GM21423 (cell line): ENCODE measurements at regions not wholly inside any gene's neighbourhood (a gene's known extent, or its start where the extent isn't known, plus 50 kb on each side); places are given as distances from the start of the nearest gene placed in this dataset.

Experiments
- ATAC-seq: cut with Tn5 transposase; IDR thresholded peaks from one replicate; pipeline ENCODE4 v1.9.1; 2021; ENCODE audit warnings: mild to moderate bottlenecking, moderate library complexity; ENCODE audit not compliant: unreplicated experiment

DNA sequence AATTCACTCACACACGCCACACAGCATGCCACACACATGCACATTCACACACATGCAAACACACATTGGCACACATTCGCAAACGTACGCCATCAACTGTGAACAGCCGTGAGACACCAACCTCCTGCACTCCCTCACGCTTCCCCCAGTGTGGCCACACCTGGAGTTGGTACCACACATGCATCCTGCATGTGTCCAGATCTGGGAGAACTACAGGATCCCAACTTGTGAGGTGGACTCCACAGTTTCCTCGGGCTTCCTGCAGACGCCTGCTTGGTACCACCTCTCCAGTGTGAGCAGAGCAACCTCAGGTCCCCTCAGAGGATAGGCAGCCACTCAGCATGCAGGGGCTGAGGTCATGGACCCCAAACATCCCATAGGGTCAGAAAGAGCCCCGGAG, 239.0 kb downstream of the EIPR1 start:
- ATAC-seq = no peak

DNA sequence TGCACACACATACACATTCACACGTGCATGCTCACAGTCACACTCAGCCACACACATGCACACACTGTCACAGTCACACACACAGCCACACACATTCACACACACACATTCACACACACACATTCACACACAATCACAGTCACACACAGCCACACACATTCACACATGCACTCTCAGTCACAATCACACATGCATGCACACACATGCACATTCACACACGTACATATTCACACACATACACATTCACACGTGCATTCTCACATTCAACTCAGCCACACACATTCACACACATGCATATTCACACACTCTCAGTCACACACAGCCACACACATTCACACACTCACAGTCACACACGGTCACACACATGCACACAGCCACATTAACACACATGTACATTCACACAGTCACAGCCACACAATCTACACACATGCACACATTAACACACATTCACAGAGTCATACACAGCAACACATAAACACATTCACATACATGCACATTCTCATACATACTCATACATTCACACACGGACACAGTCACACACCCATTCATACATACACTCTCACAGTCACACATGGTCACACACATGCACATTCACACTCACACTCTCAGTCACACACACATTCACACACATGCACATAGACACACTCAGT, 239.8 kb downstream of the EIPR1 start:
- ATAC-seq = no peak

DNA sequence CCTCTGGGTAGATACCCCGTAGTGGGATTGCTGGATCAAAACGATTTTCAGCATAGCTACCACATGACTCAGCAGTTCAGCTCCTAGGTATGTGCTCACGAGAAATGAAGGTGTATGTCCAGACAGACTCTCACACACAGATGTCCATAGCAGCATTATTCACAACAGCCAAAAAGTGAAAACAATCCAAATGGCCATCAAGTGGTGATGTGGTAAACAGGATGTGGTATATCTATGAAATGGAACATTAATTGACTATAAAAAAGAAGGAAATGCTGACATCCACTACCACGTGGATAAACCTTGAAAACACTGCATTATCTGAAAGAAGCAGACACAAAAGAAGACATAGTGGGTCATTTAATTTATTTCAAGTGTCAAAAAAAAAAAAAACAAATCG, 241.9 kb downstream of the EIPR1 start:
- no peak for ATAC-seq

DNA sequence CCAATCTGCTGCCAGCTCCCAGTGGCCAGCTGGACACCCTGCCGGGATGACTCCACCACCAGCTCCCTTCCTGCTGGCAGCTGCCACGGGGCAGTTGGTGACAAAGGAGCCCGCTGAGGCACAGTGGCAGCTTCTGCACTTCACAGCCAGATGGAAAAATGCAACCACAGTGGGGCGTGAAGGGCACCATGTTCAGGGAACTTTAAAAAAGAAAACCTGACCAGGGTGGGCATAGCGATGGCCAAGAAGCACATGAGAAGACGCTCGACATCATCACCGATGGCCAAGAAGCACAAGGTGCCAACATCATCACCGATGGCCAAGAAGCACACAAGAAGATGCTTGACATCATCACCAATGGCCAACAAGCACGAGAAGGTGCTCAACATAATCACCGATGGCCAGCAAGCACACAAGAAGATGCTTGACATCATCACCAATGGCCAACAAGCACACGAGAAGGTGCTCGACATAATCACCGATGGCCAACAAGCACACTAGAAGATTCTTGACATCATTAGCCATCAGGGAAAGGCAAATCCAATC, 243.5 kb downstream of the EIPR1 start:
- no peak for ATAC-seq

DNA sequence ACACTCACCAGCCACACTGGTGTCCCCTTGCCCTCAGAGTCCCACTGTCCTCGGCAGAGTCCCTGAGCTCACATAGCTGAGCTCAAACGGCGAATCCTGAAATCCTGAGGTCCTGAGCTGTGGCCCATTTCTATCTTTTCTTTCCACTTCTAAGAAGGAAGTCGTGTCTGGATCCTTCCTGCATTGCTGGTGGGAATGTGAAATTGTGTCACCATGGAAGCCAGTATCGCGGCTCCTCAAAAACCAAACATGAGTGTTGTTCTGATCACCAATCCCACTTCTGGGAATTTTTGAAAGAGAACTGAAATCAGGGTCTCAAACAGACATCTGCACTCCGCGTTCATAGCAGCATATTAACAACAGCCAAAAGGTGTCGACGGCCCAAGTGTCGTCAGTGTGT, 244.7 kb downstream of the EIPR1 start:
- ATAC-seq = no peak

- ATAC-seq = no peak
Measured at GRCh38 chr2:3132466-3132865, 245.2 kb downstream of the EIPR1 start.

DNA sequence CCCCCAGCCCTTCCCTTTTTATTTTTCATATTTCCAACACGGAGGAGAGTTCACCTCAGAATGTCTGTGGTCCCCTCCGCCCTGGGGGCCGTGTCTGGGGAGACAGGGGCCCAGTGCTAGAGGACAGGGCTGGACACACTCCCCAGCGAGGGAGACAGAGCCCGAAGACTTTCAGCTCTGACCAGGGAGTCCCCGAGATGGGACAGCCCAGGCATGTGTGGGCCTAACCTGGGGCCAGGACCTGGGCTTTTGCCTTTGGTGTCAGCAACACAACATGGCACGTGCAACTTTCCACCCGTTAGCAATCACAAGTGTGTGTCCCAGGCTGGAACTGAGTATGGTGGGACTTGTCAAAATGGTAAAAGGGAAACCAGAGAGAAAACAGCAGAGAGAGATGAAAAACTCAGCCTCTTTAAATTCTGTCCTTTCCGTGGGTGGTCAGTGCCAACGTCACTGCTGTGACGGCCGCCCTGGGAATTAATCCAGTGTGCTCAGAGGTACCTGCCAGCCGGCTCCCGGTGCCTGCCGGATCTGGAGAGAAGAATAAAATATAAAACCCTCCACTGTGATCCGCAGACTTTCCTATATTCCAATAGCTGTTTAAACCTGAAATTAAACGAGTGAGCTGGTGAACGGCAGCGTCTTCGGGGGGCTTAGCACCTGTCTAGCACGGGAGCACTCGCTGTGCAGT, 245.8 kb downstream of the EIPR1 start:
- no peak for ATAC-seq

DNA sequence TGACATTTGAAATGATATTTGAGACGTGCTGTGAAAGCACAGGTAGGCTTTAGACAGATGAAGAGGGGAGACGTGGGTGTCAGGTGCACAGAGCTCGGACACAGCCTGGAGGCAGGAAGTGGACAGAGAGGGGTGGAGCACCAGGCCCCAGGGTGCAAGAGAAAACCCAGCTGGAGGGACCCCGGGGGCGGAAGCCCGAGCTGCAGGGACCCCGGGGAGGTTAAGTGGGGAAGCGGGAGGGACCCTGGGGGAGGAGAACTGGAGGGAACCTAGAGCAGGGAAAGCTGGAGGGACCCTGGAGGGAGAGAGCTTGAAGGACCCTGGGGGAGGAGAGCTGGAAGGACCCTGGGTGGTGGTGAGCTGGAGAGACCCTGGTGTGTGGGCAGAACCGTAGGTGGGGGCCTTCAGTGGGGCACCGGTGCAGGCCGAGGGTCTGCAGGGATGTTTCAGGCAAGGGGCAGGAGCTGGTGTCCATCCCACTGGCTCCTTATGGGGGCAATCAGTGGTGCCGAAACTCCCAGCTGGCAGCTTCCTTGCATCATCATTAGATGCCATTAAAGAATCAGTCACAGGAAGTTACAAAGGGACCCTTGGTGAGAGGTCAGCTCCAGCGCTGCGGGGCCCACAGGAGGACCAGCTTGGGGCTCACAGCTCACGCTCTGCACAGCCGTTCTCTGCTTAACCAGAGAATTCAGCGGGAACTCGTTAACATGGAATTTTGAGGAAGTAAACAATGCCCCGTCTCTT, 246.6 kb downstream of the EIPR1 start:
- ATAC-seq = no peak

GRCh38 chr2:3130444-3130843, 247.2 kb downstream of the EIPR1 start:
- ATAC-seq = no peak

DNA sequence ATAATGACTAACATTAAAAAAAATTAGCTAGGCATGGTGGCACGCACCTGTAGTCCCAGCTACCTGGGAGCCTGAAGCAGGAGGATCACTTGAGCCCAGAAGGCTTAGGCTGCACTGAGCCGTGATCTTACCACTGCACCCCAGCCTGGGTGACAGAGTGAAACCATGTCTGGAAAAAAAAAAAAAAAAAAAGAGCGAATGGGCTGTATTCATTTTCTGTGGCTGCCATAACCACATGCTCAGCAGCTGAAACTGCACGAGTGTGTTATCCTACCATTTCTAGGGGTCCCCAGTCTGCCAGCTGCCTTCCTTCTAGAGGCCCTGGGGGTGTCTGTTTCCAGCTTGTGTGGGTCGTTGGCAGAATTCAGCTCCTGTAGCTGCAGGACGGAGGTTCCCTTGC, 247.8 kb downstream of the EIPR1 start:
- ATAC-seq = no peak

DNA sequence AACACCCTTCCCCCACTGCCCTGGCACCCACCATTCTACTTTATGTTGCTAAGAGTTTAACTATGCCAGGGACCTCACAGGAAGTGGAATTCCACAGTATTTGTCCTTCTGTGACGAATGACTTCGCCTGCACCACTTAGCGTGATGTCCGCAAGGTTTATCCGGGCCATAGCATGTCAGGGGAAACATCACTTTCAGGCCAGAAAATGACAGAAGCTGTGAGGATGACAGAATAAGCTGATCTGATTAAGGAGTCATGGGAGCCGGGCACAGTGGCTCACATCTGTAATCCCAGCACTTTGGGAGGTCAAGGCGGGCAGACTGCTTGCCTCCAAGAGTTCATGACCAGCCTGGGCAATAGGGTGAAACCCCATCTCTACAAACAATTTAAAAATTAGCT, 248.8 kb downstream of the EIPR1 start:
- ATAC-seq = no peak

GRCh38 chr2:3127710-3128109, 249.9 kb downstream of the EIPR1 start:
- no peak for ATAC-seq

GRCh38 chr2:3126911-3127621, 250.6 kb downstream of the EIPR1 start:
- no peak for ATAC-seq

- no peak for ATAC-seq
Measured at GRCh38 chr2:3126171-3126910, 251.3 kb downstream of the EIPR1 start.

DNA sequence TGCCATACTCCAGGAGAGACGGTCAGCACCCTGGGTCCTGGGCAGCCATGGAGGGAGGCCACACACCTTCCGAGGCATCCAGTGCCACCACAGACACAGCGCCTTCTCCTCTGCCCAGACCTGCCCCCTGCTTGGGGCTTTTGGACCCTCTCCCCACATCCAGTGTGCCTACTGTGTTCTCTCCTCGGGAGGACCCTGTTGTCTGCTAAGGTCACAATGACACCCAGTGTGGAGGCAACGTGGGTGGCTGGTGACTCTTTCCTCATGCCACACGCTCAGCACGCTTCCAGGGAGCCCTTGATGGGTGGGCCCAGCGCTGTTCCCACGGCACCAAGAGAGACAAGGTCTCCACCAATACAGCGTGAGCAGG, 251.9 kb downstream of the EIPR1 start:
- no peak for ATAC-seq

DNA sequence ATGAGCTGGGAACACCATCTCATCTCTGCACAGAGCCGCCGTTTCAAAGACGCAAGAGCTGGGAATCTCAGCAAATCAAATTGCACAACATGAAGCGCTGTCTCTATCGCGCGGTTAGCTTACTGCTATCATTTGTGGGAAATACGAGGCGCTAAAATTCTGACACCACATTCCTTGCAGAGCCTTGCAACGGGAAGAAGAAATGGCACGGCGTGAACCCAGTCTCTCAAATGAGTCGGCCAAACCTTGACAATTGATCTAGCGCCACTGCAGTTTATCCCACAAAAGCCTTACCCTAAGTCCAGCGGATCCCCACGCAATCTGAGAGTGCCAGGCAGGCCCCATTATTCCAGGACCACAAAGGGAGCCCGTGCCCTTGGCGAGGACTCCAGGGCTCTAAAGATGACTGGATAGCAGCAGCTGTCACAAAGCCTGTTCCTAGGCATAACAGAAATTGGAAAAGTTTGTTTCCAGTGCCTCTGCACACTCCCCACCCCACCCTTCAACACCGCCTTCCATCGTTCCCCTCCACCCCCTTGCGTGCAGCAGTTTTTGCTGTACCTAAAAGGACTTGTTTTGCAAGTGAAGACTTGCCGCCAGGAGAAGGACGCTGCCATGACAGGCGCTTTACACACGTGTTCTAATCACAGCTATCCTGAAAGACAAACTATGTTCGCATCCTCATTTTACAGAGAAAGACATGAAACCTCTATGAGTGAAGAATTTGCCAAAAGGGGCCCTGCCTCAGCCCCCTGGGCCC, 252.4 kb downstream of the EIPR1 start:
- no peak for ATAC-seq

- ATAC-seq = no peak
Measured at GRCh38 chr2:3122525-3122924, 255.1 kb downstream of the EIPR1 start.

- ATAC-seq = no peak
Measured at GRCh38 chr2:3121601-3122000, 256.0 kb downstream of the EIPR1 start.

DNA sequence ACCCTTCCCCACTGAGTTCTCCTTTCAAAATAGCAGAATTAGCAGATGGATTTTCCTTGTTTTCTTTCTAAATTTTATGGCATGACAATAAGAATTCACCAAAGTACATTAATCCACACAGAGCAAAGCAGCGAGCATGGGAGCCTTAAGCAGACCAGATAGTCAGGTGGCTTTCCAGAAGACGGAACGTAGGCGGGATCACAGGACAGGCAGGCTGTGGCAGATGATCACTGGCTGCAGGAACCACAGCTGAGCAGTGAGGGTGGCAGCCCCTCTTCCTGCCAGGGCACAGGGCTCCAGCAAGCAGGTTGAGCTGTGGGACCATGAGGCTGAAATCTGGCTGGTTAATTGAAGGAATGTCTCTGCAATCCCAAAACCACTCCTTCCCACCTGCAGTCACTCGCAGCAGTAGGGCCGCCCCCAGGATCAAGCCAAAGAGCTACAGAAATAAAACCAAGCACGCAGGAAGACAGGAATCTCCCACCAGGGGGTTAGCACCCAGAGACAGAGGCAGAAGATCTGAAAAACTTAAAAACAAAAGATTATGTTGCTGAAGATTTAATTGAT, 259.9 kb downstream of the EIPR1 start:
- ATAC-seq = no peak

DNA sequence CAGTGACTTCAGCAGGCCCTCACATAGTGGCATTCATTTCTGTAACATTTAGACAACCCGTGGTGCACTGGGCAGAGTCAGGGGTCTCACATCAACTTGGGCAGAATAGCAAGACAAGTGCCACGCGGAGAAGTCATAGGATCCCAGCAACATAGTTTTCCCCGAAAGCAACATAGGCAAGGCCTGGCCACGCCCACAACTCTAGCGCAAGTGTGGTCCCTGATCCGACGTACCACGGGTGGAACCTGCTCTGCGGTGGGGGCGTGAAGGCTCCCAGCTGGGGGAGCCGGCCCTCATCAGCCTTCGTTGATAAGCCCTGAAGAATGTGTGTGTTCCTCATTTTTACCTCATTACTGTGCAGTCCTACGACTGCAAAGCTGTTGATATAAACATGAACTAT, 261.2 kb downstream of the EIPR1 start:
- ATAC-seq = no peak
